T-helper 9 cell (primary cell): ENCODE measurements at regions not wholly inside any gene's neighbourhood (a gene's known extent, or its start where the extent isn't known, plus 50 kb on each side); places are given as distances from the start of the nearest gene placed in this dataset.

Experiments used
- DNase-seq: peaks from one replicate; pipeline ENCODE4 v3.0.0-alpha.2; 2020

DNA sequence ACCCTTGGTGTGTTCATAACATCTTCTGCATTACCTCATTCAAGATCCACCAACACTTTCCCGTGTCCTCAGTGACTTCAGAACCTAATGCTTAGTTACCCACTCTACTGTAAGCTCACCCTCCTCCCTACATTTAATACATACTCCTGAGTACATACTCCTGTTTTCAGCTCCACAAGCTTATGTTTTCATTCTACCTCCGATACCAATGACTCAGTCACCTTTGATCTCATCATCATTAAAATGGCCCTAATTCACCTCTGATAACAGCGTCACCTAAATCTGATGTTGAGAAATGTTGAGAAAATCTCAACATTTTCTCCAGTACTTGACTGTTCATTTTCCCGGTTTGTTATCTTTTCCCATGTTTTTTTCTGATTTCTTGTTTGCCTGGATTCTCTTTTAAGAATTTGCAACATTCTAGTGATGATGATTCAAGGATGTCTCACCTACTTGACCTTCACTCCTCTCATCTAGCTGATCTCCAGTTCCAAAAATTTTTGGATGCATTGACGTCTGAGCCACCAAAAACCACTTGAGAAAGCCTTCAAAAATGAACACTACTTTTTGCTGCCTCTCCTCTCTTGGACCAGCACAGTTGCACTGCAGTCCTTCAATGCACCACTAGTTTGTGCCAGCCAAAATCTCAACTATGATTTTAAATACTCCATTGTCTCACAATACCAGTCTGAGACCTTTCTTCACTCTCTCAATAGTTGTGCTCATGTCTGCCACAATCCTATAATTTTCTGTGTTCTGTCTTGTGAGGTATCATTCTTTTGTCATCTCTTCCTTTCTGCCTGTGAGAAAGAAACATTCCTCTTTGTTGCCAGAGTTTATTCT is 220.7 kb upstream of the SEMA6D start:
- DNase-seq: no peak

DNA sequence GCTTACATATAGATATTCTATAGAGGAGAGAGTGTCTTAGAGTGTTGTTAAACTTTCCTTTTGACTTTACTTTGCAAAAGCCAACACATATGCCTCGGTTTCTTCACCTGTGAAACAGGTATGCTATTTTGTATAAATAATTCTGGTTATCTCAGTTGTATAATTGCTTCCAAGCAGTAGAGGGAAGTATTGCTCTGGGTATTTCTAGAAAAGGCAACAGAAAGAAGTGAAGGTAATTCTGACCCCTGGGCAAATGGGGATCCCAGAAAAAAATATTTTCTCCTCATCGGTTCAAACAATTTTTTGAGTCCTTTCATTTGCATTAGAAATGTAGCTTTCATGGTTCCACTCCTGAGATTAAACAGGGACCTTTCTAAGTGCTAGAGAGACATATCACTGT is 216.5 kb upstream of the SEMA6D start:
- DNase-seq: no peak

DNA sequence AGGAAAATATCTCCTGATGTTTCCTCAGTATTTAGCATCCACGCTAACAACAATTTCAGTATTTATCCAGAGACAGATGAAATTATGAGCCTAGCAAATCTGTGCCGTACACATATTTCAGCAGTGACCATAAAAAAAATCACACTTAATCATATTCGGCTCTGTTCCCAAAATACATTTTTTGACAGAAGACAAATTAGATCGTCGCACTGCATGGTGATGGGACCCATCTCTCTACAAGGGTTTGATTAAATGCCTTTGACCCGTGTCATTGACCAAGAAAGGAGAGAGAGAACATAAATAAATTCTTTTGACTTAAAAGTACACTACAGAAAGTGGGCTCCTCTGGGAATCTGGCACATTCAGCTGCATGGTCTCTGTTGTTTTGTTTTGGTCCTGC is 215.3 kb upstream of the SEMA6D start:
- DNase-seq: no peak

DNA sequence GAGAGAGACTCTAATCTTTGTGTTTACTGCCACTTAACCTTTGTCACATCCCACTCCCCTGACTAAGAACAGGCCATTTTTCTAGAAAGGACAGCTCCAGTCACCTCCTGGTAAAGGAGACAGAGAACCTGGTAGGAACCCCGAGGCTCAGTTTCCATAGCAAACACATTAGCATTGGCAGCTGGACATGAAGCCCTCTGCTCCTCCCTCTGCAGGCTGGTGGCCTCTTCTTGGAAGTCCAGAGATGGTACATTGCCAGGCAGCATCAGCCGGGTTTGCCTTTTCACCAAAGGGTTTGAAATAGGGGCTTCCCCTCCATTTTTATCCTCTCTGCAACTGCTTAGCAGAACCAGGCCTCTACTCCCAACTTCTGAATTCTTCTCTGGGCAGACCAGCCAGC is 213.4 kb upstream of the SEMA6D start:
- DNase-seq: no peak

DNA sequence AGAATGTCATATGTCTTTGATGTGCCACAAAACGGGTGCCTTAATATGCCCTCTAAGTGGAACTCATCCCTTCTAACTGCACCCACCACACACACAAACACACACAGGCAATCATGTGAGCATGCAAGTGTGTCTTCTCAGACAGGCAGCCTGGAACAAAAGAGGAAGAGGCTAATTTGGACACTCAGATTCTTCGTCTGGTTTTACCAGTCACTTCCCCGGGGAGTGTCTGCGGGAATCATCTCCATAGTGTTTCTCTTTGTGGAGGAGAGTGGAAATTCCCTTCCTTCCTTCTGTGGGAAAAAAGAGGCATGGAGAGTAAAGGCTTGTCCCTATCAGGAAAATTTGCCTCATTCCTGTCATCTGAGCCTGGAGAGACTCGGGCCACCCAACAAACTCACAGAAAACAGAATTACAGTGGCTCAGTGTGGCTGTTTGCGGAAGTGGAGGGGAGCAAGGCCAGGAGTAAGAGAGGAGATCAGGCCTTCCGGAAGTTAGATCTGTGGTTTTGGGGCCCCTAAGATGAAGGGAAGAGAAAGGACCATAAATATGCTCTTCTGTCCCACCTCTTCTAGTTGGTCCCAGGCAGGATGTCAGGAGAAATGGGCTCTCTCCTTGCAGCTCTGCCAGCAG is 212.6 kb upstream of the SEMA6D start:
- DNase-seq: no peak

DNA sequence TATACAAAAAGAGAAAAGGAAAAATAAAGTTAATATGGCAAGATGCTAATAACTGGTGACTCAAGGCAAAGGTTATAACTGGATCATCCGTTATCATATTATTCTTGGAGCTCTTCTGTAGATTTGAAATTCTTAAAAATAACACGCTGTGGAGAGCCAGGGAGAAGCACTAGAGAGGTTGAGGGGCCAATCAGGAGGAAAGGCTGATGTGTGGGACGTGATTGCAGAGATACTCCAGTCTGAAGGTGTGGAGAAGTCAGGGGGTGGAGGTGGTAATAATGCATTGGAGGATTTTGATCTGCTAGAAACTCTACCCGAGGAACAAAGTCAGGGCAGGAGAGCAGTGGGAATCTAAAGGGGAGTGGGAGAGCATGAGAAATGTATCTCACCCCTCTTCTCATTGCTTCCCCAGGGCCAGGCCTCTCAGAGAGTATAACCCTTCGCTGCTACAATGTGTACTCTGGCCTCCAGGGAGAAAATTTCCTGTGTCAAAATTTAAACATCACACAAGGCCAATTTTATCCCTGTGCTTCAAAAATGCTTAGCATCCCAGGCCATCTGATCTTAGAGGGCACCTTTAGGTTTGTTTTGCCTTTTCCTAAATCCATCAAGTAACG is 211.5 kb upstream of the SEMA6D start:
- DNase-seq: no peak

DNA sequence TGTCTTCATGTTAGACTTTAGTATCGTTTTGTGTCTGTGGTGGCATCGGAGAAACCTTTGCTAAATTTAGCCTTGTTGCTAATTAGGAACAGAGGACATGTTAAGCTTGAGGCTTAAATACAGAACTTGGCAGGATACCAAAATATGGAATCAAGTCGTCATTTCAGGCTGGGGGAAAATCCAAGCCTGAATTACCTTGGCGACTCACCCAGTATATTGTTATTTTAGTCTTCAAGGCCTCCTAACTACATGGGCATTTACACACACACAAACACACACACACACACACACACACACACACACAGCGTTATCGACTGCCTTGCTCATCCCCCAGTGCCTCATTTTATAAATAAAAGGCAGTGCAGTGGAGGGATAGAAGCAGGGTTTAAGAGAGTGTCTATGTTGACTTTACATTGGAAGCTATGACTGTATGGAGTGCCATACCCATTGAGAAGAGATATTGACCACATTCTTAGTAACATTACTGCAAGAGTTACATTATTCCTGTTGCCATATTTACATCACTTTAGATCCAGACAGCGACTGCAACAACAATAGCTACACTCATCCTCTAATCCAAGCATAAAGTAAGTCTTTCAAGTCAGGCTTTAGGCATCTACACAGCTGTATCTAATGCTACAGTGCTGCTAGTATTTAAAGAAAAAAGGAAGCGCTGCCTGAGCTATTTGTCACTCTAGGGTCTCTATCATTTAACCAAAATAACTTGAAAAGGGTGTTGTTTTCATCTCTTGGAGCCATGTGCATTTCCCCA is 210.8 kb upstream of the SEMA6D start:
- DNase-seq: no peak

DNA sequence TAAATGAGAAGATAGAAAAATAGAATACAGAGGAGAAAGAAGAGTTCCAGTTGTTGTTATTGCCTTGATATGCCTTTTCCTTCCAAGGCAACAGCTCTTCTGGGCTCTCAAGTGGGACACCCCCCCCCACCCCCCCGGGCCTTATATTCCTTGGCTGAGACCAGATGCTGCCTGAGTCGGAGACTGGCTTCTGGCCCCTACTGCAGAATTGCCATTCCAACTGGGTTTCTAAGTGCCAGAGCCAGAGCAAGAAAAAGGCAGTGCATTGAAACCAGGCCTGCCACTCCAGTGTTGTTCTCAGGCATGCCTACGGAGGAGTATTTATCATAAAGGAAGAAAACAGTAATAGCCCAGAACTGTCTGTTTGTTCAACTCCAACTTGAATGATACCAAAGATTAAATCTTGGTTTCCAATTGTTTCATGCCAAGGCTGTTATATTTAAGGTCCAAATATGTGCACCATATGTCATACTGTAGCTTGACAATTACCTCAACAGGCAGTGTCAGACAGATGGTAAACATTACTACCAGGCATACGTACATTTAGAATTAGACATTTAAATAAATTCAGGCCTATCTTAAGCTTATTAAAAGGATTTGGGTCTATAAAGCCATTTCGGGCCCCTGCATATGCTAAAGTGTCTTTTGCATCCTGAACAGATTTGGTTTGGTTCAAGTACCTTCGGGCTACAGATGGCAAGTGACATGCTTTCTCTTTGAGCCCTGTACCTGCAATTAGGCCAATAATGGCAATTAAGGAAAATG is 209.9 kb upstream of the SEMA6D start:
- no peak for DNase-seq

DNA sequence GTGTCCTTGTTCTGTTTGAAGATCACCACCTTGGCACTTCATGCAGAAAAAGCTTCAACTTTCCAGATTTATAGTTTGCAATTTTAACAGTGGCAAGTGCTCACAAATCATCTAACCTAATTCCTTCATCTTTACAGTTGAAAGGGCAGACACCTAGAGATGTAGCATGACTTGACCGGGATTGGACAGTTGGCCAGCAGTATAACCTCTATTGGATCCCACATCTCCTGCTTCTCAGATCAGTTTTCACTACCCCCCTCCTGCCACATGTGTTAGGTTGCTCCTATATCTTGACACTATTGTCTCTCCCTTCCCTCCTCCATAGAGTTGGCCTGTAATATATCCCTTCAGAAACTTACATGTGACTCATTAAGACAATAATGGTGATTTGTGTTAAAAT is 206.0 kb upstream of the SEMA6D start:
- no peak for DNase-seq

DNA sequence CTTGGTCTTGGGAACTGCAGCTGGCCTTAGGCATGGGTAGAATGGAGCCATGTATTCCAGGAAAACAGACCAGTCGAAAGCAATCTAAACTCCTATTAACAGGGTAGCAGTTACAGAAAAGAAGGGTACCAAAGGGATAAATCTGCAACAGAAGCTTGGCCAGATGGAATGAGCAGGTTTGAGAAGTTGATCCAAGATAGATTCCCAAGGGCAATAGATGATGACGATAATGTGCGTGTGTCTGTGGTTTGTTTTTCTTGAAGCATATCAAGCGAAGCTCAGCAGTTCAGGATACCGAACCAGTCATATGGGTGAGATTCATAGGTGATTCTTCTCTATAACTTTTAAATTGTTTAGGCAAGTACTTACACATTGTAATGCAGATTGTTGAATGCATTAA is 203.8 kb upstream of the SEMA6D start:
- no peak for DNase-seq

DNA sequence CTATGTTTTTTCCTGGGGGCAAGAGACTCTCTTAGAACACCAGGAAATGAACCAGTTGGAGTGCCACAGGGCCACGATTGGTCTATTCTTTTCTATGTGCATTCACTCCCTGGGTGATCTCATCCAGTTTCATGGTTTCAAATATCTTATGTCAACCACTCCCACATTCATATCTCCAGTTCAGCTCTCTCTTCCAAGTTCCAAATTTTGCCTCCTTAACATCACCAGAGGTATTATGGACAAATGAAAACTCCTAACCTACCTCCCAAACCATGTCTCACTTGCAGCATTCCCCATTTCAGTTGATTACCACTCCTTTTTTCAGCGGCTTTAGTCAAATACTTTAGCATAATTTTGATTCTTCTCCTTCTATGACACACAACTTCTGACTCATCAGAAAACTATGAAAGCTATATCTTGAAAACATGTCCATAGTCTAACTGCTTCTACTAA is 203.1 kb upstream of the SEMA6D start:
- DNase-seq: no peak

DNA sequence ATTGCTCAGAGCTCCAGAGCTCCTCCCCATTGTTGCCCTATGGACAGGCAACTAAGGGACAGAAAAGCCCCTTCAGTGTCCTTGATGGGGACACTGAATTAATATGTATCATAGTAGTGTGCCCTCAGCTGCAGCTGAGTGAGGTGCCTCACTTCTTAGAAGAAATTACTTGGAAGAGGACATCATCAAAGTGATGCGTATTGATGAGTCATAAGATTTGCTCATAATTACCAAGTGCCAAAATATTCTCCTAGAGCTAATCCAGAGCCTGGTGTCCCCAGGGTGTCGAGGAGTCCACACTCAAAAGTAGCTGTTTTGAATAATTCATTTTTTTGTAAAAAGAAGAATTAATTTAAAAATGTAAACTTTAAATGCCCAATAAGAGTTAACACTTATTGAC is 200.7 kb upstream of the SEMA6D start:
- no peak for DNase-seq

DNA sequence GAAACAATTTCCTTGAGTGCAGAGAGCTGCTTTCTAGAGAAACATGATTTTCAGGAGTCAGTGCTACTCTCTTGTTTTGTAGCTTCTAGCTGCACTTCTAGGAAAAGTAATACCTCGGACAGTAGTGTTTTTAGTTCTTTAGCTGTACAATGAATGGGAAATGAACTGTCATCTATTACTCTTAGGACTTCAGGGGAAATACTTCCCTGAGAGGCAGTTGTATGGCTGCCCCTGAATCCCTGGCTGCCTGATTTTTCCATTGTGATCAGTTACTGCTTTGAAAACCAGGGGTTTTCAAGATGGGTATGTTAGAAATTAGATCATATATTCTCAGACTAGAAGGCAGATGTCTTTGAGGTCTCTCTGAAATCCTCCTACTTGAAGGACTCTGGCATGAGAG is 200.3 kb upstream of the SEMA6D start:
- DNase-seq: no peak

DNA sequence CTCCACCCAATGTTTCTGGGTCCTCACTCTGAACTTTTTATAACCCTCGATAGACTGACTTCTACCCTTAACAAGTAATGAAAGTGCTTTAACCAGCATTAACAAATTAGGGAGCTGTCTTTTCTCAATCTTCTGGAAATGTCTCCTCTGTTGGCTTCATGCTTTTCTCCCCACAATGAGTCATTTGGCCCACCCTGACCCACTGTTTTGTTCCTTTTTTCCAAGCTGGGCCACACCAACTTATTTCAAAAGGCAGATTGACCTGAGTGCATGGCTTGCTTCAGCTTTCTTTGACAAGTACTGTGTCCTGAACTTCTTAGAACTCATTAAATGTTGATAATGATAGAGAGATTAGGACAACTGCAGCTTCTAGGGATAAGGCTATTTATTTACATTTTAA is 199.6 kb upstream of the SEMA6D start:
- no peak for DNase-seq

DNA sequence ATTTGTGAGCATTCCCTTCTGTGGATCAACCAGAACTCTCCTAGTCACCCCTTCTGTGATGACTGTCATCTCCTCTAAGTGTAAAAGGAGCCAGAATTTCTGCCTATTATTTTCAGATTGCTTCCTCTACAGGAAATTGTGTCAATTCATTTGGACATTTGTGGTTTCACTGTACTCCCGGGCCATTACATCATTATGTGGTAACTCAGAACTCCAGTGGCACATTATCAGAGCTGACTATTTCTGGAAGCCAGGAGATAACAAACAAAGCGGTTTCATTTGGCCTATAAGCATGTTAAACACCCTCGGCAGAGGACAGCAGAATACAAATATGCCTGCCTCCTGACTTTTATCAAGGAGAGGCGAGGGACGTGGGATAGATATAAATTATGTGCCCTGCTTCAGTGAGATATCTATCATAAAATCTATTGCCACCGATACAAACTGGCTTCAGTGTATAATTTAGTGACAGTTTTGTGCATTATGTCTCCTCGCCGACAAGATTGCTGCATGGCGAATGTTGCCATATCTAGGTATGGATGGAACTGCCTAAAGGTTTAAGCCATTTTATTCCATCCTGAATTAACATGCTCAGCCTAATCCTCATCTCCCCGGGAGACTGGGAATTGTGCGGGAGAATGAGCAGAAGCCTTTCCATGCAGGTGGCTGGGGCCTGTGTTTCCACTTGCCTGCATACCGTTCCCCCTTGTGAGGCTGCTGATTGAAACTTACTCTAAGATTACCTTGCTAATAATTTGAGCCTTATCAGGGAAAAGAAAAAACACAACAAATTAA is 193.4 kb upstream of the SEMA6D start:
- no peak for DNase-seq

DNA sequence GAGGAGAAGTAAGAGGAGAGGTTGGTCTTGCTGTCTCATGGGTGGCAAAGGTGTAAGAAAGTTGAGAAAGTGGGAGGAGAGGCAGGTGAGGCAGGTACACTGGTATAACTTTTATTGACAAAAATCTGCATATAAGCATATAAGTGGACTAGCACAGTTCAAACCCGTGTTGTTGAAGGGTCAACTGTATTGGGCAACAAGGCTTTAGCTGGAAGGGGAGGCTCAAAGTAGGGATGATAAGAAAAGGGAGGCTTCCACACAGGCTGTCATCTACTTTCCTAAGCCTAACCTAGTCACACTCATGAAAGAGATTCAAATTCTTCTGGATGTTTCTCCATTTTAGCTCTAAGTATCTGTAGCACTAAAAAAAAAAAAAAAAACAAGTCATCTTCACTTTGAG is 188.1 kb upstream of the SEMA6D start:
- DNase-seq: no peak

DNA sequence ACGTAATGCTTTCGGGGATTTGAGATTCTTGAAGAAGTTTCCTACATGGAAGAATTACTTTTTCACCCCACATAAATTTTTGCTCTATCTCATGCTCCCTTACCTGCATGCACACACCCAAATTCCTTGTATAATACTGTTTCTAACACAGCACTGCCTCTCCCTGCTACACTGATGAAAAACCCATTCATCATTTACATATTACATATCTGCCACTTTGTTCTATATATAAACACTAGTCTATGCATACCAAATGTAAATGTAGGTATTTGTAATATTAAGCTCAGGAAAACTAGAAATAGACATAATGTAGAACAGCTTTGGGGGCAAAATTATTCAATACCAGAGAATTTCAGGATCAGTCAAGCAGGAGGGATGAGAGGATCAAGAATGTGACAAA is 182.6 kb upstream of the SEMA6D start:
- DNase-seq: no peak

DNA sequence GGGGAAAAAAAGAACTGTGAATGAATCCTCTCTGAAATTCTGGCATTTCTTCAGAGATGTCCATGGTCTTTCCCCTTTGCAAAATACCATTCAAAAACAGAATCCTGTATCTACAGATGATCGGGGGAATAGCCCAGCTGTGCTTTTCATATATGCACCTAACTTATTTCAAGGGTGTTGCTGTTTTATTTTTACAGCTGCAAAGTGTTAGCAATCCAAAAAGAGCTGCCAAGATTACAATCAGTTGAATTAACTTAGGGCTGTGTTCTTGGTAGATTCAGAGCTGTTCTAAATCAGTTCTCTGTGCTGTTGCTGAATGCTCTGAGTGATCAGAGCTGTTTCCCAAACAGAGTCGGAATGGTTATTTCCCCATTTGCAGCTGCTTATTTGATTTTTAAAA is 175.7 kb upstream of the SEMA6D start:
- DNase-seq: no peak

DNA sequence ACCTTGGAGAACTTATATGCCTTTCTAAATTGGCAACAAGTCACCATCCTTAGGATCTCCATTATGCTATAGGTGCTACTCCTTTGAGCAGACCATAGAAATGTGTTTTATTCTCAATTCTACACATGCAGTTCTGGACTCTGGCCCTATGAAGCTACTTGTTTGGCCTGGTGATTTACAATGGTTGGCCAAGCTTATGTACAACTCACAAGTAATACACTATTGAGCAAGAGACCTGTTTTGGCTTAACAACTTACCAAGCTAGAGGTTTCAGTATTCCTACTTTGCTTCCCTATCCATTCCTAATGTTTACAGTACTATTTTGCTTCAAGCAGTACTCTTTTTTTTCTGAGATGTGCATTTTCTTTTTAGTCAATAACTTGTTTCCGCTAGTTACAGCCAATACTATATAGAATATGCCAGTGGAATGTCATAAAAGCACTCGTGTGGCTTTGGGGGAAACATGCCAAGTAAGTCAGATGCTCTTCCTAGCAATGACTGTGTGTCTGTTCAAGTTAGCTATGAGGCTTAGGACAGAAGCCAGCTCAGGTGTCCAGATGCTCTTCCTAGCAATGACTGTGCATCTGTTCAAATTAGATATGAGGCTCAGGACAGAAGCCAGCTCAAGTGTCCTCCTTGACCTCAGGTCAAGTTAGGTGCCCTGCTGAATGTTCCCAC is 174.9 kb upstream of the SEMA6D start:
- DNase-seq: no peak

DNA sequence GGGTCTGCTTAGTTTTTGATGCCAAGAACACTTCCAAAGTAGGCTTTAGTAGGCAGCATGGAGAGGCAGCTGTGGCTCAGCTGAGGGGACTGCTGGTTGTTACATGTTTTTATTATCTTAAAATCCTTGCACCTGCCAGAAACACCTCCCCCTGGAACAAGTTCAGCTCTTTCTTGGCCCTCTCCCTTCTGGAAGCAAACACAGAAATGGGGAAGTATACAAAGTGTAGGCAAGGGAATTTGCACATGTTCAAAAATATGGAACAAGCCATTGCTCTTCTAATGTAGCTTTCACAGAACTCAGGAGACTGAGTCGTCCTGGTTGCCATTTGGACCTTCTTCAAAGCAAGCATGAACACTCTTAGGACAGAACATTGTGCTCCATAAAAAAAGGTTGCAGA is 169.1 kb upstream of the SEMA6D start:
- DNase-seq: no peak

DNA sequence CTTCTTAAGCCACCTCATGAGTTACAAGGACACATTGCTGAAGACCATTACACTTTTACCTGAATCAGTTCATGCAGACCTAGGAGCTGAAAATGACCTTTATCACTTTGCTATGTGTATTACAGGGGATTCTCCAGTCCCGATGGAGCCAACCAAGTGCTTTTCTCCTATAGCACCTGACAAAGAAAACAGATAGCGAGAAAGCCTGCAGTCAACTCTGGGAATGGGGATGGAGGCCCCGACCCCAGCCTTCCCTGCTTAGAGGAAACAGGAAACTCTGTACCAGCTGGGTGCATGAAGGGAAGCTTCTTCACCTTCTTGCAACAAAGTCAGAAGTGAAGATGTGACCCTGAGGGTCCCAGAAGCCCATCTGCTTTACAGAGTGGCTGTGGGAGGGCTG is 168.3 kb upstream of the SEMA6D start:
- DNase-seq: no peak
